Occipital lobe (tissue), 1 donor: ENCODE measurements at regions not wholly inside any gene's neighbourhood (a gene's known extent, or its start where the extent isn't known, plus 50 kb on each side); places are given as distances from the start of the nearest gene placed in this dataset.
"Not testable (repeated sequence)": the region's sequence is repeated elsewhere in the genome, so short reads cannot be mapped to it uniquely, and the experiment has no call there.

Experiments
- DNase-seq: peaks from one replicate; lab custom pipeline; 2025; lab: John Stamatoyannopoulos, UW

DNA sequence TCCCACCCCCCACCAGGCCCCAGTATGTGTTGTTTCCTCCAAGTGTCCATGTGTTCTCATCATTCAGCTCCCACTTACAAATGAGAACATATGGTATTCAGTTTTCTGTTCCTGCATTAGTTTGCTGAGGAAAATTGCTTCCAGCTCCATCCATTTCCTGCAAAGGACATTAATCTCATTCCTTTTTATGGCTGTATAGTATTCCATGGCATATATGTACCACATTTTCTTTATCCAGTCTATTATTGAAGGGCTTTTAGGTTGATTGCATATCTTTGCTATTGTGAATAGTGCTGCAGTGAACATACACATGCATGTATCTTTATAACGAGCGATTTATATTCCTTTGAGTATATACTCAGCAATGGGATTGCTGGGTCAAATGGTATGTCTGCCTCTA, 431.1 kb upstream of the NR5A2 start:
- not testable (repeated sequence) for DNase-seq

GRCh38 chr1:199597152-199597551, 430.4 kb upstream of the NR5A2 start:
- no peak for DNase-seq

GRCh38 chr1:199608414-199608813, 419.1 kb upstream of the NR5A2 start:
- DNase-seq = no peak

GRCh38 chr1:199612976-199613774, 414.3 kb upstream of the NR5A2 start:
- no peak for DNase-seq

DNA sequence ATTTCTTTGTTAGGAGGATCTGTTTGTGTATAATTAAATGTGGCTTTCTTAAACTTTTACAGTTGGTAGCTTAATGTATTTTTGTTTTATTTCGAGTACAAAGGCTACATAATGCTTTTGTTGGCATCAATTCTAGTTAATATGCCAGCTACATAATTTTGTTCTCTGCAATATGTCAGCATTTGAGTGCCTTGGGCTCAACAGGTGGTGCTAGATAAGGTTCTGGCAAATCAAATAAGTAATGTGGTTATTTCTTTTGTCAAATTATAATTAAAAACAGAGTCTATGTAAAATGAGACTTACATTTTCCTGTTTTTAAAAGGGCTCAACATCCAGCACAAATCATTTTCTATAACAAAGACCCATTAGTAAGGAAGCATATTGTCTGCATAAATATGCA, 410.6 kb upstream of the NR5A2 start:
- DNase-seq = no peak

DNA sequence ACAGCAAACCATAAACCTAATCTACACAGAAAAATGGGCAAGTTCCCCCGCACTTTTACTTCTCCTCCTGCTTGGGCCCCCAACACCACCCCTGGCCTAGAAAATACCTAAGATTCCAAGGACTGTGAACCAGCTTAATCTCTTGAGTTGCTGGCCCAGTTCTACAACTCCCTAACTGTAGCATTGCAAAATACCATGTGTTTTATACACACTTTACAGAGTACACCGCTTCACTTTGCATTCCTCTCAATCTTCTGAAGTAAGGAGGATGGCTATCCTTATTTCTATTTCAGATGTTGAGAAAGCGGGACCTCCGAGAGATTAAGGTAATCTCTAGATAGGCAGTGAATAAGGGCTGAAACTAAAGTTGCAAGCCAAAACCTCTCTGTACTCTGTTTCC, 408.3 kb upstream of the NR5A2 start:
- DNase-seq = no peak

DNA sequence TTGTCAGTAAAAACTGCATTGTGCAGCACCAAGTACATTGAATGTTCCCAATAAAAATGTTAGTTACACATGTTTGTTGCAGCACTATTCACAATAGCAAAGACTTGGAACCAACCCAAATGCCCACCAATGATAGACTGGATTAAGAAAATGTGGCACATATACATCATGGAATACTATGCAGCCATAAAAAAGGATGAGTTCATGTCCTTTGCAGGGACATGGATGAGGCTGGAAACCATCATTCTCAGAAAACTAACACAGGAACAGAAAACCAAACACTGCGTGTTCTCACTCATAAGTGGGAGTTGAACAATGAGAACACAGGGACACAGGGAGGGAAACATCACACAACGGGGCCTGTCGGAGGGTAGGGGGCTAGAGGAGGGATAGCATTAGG, 401.3 kb upstream of the NR5A2 start:
- not testable (repeated sequence) for DNase-seq

- DNase-seq = no peak
Observed at GRCh38 chr1:199629624-199630023, 397.9 kb upstream of the NR5A2 start.

GRCh38 chr1:199639453-199639852, 388.1 kb upstream of the NR5A2 start:
- no peak for DNase-seq

- DNase-seq = no peak
Observed at GRCh38 chr1:199641531-199641930, 386.0 kb upstream of the NR5A2 start.

GRCh38 chr1:199644912-199645311, 382.6 kb upstream of the NR5A2 start:
- DNase-seq = no peak

DNA sequence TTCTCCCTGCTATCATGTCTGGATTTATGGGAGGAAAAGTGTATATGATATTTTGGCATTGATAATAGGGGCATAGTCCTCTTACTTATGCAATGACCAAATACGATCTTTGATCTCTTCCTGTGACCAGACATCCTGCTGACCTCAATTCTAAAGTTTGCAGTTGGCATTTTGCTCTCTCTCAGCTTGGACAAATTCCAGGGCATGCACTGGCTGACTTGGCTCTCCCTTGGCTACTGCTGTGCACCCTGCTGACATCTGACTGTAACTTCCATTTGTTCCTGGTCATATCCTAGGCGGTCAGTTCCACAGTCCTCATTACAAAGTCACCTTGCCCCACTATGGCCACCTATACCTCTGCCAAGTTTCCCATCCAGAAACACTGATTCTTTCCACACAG, 380.7 kb upstream of the NR5A2 start:
- no peak for DNase-seq

- no peak for DNase-seq
Observed at GRCh38 chr1:199657449-199657848, 370.1 kb upstream of the NR5A2 start.

- no peak for DNase-seq
Observed at GRCh38 chr1:199660071-199660470, 367.4 kb upstream of the NR5A2 start.

DNA sequence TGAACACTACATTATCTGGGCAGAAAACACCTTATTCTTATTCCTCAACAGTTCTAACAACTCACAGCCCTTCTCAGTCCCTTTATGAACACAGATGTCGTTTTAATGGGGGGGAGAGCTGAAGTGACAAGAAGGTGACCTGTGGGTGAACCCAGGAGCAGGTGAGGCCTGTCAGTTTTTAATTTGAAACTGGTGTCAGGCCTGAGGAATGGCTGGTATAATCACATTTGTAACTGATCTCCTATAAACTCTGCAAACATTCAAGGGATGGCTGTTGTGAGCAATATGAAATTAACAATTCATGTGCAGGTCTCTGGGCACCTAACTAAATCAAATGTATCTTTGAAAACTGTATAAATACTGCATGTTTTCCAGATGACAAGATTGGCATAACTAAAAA, 362.1 kb upstream of the NR5A2 start:
- no peak for DNase-seq

- no peak for DNase-seq
Observed at GRCh38 chr1:199667089-199667488, 360.4 kb upstream of the NR5A2 start.

- DNase-seq = no peak
Observed at GRCh38 chr1:199669916-199670315, 357.6 kb upstream of the NR5A2 start.

DNA sequence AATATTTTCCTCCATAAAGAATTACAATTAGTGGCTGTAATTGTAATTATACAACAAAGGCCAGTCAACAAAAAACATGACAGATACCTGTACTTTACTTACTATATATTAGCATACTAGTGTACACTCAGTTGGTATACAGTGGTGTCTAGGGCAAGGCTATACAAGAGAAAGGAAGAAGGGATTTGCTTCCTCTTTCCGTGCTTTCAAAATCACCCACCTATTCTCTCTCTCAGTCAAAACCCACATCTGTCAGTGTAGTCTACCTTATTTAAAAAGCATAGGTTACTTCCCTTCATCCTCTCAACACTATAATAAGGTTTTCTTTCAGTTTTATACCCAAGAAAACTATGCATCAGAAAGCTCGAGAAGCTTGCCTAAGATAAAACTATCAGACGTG, 355.8 kb upstream of the NR5A2 start:
- DNase-seq = no peak

DNA sequence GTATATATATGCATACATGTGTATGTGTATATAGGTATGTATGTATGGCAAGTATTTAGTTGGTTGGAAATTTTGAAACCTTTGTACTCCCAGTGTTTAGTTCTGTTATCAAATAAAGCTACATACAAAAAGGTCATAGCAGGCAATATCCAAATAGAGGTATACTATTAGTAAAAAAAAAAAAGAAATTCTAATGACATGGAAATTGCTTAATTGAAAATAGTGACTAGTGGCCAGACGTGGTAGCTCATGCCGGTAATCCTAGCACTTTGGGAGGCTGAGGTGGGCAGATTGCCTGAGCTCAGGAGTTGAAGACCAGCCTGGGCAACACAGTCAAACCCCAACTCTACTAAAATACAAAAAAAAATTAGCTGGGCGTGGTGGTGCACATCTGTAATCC, 351.6 kb upstream of the NR5A2 start:
- no peak for DNase-seq

DNA sequence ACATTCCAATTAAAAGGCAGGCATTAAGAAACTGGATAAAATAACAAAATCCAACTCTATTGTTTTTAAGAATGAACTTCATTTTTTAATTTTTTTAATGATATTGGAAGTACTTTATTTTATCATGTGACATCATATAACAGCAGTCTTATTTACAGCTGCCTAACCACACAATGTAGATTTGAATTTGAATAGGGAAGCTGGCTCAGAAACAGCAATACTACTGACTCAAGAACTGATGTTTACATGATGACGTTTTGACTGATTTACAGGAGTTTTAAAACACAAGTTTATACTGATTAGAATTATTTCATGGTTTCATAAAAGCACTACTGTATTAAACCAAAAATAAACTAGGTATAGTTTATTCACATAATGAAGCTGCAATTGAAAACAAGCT, 348.7 kb upstream of the NR5A2 start:
- no peak for DNase-seq

GRCh38 chr1:199682081-199682480, 345.4 kb upstream of the NR5A2 start:
- DNase-seq = no peak

DNA sequence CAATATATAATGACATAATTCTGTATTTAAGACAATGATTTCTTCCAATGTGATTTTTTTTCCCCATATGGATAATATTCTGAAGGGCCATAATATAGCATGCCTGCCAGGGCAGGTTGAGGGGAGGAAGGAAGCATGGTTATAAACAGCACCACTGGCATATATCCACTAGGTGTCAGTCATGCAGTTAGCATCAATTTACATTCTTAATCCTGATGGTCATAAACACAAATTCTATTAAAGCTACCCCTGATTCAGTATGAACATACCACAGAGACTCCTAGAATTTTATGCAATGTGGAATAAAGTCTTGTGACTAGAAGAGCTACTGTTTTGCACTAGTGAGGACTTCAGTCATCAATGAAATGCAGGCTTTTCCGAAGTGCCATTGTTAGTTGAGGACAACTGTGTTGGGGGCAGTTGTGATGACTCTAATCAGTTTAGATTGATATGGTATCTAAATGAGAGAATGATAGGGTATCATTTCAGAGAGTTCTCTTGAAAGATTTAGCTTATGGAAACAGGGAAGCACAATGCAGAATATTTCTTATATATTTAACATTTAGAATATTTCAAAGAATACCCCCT, 342.7 kb upstream of the NR5A2 start:
- no peak for DNase-seq

GRCh38 chr1:199685369-199685768, 342.1 kb upstream of the NR5A2 start:
- no peak for DNase-seq
